Testis (tissue), 2 donors: ENCODE measurements at regions not wholly inside any gene's neighbourhood (a gene's known extent, or its start where the extent isn't known, plus 50 kb on each side); places are given as distances from the start of the nearest gene placed in this dataset.

Experiments
- DNase-seq: peaks from one replicate; pipeline ENCODE4 v3.0.0-alpha.2; 2019
- H3K27ac ChIP-seq, 2 donors: fragments of 200-600 bp; sonication (generic); one replicate each; pipeline ENCODE4 v1.5.1; 2019
- H3K27me3 ChIP-seq: fragments of 200-600 bp; sonication (generic); one replicate; pipeline ENCODE4 v1.5.1; 2019
- H3K36me3 ChIP-seq: fragments of 200-600 bp; sonication (generic); one replicate; pipeline ENCODE4 v1.5.1; 2017; ENCODE audit warnings: low read depth; ENCODE audit errors: missing control alignments
- H3K4me1 ChIP-seq: fragments of 200-600 bp; sonication (generic); one replicate; pipeline ENCODE4 v1.5.1; 2019
- H3K4me3 ChIP-seq, 2 donors: fragments of 200-600 bp; sonication (generic); one replicate each; pipeline ENCODE4 v1.5.1; 2017 to 2019
- H3K9me3 ChIP-seq: fragments of 200-600 bp; sonication (generic); one replicate; pipeline ENCODE4 v1.5.1; 2017
- POLR2A ChIP-seq: fragments of 450-650 bp; IDR thresholded peaks from one replicate; pipeline ENCODE4 v1.6.1; 2017; ENCODE audit warnings: antibody characterized with exemption, mild to moderate bottlenecking, moderate library complexity
- WGBS, 2 donors: methylation state at CpG; one replicate each; pipeline ENCODE4 v1.1.5; 2018; 5-methylcytosine and 5-hydroxymethylcytosine counted together
- intact Hi-C: fragments of 100-400 bp; cut with DNase I; formaldehyde crosslinking; loops from one replicate; pipeline ENCODE4 v1.15.1; 2023; ENCODE audit warnings: low total_unique reads
- TF ChIP-seq, protein P1 (sequence below), 3 experiments: fragments of 450-650 bp in 2 of 3; fragments of 200-600 bp in 1 of 3; sonication (generic) in 1 of 3; IDR thresholded peaks; one replicate each; pipeline ENCODE4 v1.5.1; 2016 to 2019; ENCODE audit warnings: antibody characterized with exemption in 3 of 3, mild to moderate bottlenecking in 2 of 3, moderate library complexity in 1 of 3

DNA sequence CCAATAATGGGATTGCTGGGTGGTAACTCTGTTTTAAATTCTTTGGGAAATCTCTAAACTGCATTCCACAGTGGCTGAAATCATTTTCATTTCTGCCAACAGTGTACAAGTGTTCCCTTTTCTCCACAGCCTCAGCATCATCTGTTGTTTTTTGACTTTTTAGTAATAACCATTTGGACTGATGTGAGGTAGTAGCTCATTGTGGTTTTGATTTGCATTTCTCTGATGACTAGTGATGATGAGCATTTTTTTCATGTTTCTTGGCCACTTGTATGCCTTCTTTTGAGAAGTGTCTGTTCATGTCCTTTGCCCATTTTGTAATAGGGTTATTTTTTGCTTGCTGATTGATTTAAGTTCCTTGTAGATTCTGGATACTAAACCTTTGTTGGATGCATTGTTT lies 131.9 kb upstream of the B3GALT2 start:
- H3K9me3 ChIP-seq, result no peaks in the 10 kb centered on the region
- no peaks in the 10 kb centered on the region for H3K27me3 ChIP-seq
- H3K4me1 ChIP-seq, result no peaks in the 10 kb centered on the region
- intact Hi-C loops, result no loop called here
- no peak overlapping the region for H3K27ac ChIP-seq
- no peak for DNase-seq
- no peaks in the 10 kb centered on the region for H3K36me3 ChIP-seq
- no peak for TF ChIP-seq POLR2A
- TF ChIP-seq, protein P1, sequence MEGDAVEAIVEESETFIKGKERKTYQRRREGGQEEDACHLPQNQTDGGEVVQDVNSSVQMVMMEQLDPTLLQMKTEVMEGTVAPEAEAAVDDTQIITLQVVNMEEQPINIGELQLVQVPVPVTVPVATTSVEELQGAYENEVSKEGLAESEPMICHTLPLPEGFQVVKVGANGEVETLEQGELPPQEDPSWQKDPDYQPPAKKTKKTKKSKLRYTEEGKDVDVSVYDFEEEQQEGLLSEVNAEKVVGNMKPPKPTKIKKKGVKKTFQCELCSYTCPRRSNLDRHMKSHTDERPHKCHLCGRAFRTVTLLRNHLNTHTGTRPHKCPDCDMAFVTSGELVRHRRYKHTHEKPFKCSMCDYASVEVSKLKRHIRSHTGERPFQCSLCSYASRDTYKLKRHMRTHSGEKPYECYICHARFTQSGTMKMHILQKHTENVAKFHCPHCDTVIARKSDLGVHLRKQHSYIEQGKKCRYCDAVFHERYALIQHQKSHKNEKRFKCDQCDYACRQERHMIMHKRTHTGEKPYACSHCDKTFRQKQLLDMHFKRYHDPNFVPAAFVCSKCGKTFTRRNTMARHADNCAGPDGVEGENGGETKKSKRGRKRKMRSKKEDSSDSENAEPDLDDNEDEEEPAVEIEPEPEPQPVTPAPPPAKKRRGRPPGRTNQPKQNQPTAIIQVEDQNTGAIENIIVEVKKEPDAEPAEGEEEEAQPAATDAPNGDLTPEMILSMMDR (IDR thresholded peaks at IDR 0.05), result no peak
- no peak overlapping the region for H3K4me3 ChIP-seq

DNA sequence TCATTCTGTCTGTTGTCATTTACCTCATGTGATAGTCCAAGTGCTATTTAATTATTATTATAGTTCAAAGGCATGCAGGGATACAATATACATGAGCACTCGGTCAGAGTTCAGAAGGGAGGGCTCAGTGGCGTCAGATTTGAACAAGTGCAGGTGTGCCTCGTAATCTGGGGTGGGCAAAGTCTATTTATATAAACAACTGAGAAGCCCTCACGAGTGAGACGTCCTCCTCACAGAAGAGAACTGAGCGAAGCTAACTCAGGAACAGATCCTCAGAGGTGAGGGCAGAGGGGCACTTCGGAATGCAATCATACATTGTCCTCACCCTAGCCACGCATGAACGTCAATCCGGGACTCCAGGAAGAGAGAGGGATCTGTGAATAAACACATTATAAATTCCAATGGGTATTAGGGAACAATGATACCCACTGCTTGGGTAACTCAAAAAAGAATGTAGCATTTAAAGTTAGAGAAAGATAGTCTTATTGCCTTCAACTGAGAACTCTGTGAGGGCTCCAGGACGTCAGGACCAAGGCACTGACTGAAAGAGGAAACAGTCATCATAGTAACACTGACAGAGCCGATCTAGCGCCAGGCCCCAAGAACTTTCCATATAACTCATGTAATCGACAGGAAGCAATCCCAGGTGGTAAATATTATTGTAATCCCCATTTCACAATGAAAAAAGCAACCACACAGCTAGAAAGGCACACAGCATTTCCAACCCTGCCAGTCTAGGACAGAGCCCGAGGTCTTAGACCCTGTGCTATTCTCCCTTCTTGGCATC lies 127.1 kb upstream of the B3GALT2 start:
- H3K36me3 ChIP-seq, result no peaks in the 10 kb centered on the region
- H3K27me3 ChIP-seq, result no peaks in the 10 kb centered on the region
- no peak for DNase-seq
- H3K27ac ChIP-seq, result no peak overlapping the region
- H3K4me3 ChIP-seq, result no peak overlapping the region
- TF ChIP-seq, protein P1 (IDR thresholded peaks at IDR 0.05), result no peak
- no peak for TF ChIP-seq POLR2A
- intact Hi-C loops, result no loop called here
- no peaks in the 10 kb centered on the region for H3K9me3 ChIP-seq
- no peaks in the 10 kb centered on the region for H3K4me1 ChIP-seq
- WGBS, 2 donors, result 84 to 85% methylated on average over 15 of the region's 15 CpGs

DNA sequence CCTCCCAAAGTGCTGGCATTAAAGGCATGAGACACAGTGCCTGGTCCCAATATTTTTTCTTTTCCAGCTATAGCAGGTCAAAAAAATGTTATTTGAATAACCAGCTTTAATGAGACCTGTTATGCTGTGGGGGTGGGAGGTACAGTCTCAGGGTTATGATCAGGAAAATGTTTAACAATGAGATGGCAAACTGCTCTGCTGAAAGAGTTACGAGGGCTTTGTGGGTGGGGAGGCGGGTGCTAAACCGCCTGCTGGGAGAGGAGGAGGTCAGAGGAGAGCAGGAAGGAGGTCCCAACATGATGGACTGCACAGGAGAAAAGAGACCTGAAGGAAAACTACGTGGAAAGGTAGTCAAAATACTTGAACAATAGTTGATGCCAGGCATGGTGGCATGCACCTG lies 126.0 kb upstream of the B3GALT2 start:
- no peak for DNase-seq
- Histone ChIP-seq H3K4me3 (no peak overlapping the region), H3K27ac (no peak overlapping the region), H3K27me3 (no peaks in the 10 kb centered on the region), H3K4me1 (no peaks in the 10 kb centered on the region), H3K9me3 (no peaks in the 10 kb centered on the region), H3K36me3 (no peaks in the 10 kb centered on the region)
- WGBS, 2 donors, result 82 to 92% methylated on average over 4 of the region's 4 CpGs
- intact Hi-C loops, result no loop called here
- no peak for TF ChIP-seq POLR2A
- TF ChIP-seq, protein P1 (IDR thresholded peaks at IDR 0.05), result no peak

DNA sequence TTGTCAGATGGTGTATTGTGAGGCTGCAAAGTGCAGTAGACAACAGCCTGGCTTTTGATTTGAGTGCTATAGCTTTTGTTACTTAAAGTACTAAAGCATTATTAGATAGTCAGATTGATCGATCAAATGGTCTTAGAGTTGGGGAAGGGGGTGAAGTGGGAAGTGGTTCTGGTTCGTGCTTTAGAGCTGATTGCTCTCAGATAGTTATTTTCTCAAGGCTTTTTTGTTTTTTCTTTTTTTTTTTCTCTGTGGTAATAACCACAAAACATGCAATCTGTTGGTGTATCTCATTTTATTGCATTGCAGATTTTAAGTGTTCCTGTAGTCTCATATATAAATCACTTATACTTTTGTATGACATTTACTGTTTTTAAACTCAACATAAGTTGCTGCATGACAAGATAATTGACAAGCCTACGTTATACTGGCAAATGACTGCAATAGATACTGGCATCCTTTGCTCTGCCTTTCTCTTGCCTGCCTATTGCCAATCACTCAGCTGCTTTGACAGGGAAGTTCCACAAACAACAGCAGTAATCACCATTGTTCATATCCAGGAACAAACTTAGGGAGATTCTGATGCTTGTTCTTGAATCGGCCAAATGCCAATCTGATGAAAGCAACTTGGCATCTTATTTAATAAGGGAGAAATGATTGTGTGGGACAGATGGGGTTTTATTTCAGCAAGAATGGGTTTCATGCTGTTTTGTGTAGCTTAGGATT lies 125.0 kb upstream of the B3GALT2 start:
- H3K27me3 ChIP-seq, result no peaks in the 10 kb centered on the region
- DNase-seq, result no peak
- H3K4me3 ChIP-seq, result no peak overlapping the region
- no peaks in the 10 kb centered on the region for H3K36me3 ChIP-seq
- H3K9me3 ChIP-seq, result no peaks in the 10 kb centered on the region
- intact Hi-C loops, result no loop called here
- H3K27ac ChIP-seq, result no peak overlapping the region
- H3K4me1 ChIP-seq, result no peaks in the 10 kb centered on the region
- WGBS, 2 donors, result 74 to 83% methylated on average over 4 of the region's 4 CpGs
- TF ChIP-seq, protein P1 (IDR thresholded peaks at IDR 0.05), result no peak
- TF ChIP-seq POLR2A, result no peak
